ENCODE measurements at regions not wholly inside any gene's neighbourhood (a gene's known extent, or its start where the extent isn't known, plus 50 kb on each side); places are given as distances from the start of the nearest gene placed in this dataset.

- TF ChIP-seq EZH2 (IDR thresholded peaks at IDR 0.05; ENCODE audit: borderline replicate concordance, low read depth, low read length, severe bottlenecking) = no peak
- no peak for TF ChIP-seq CTCF (IDR thresholded peaks at IDR 0.05; ENCODE audit: borderline replicate concordance, extremely low read depth, low read length, poor library complexity, severe bottlenecking)
Measured at GRCh38 chr1:230549625-230550024, 92.7 kb upstream of the COG2 start.
